ENCODE measurements at regions not wholly inside any gene's neighbourhood (a gene's known extent, or its start where the extent isn't known, plus 50 kb on each side); places are given as distances from the start of the nearest gene placed in this dataset.

- Histone ChIP-seq H3K4me3 (ENCODE audit: low read depth, low read length) (no peak overlapping the region), H3K36me3 (ENCODE audit: control insufficient read depth, insufficient read depth, low read length) (no peaks in the 10 kb centered on the region), H3K27me3 (ENCODE audit: control insufficient read depth, insufficient read depth, low read length) (no peaks in the 10 kb centered on the region)
- no peak for TF ChIP-seq CTCF (IDR thresholded peaks at IDR 0.05; ENCODE audit: insufficient read depth, low read length, severe bottlenecking)
- FAIRE-seq: no peak
- DNase-seq (ENCODE audit: low read depth): no peak
Observed at GRCh38 chr3:148604270-148605085, 93.2 kb upstream of the AGTR1 start.

- DNase-seq (ENCODE audit: low read depth) (no peak), FAIRE-seq (no peak)
- TF ChIP-seq CTCF (IDR thresholded peaks at IDR 0.05; ENCODE audit: insufficient read depth, low read length, severe bottlenecking): no peak
- H3K36me3 ChIP-seq (ENCODE audit: control insufficient read depth, insufficient read depth, low read length): no peaks in the 10 kb centered on the region
- H3K4me3 ChIP-seq (ENCODE audit: low read depth, low read length): no peak overlapping the region
- H3K27me3 ChIP-seq (ENCODE audit: control insufficient read depth, insufficient read depth, low read length): no peaks in the 10 kb centered on the region
Observed at GRCh38 chr3:148605521-148605920, 92.2 kb upstream of the AGTR1 start.

- H3K4me3 ChIP-seq (ENCODE audit: low read depth, low read length): no peak overlapping the region
- no peaks in the 10 kb centered on the region for H3K36me3 ChIP-seq (ENCODE audit: control insufficient read depth, insufficient read depth, low read length)
- H3K27me3 ChIP-seq (ENCODE audit: control insufficient read depth, insufficient read depth, low read length): no peaks in the 10 kb centered on the region
- TF ChIP-seq CTCF (IDR thresholded peaks at IDR 0.05; ENCODE audit: insufficient read depth, low read length, severe bottlenecking): no peak
- no peak for DNase-seq (ENCODE audit: low read depth)
- no peak for FAIRE-seq
Observed at GRCh38 chr3:148606979-148607378, 90.7 kb upstream of the AGTR1 start.

- TF ChIP-seq CTCF (IDR thresholded peaks at IDR 0.05; ENCODE audit: insufficient read depth, low read length, severe bottlenecking): no peak
- FAIRE-seq: no peak
- no peaks in the 10 kb centered on the region for H3K36me3 ChIP-seq (ENCODE audit: control insufficient read depth, insufficient read depth, low read length)
- H3K27me3 ChIP-seq (ENCODE audit: control insufficient read depth, insufficient read depth, low read length): no peaks in the 10 kb centered on the region
- no peak overlapping the region for H3K4me3 ChIP-seq (ENCODE audit: low read depth, low read length)
- DNase-seq (ENCODE audit: low read depth): no peak
Observed at GRCh38 chr3:148607491-148607890, 90.2 kb upstream of the AGTR1 start.

- Histone ChIP-seq H3K36me3 (ENCODE audit: control insufficient read depth, insufficient read depth, low read length) (no peaks in the 10 kb centered on the region), H3K27me3 (ENCODE audit: control insufficient read depth, insufficient read depth, low read length) (no peaks in the 10 kb centered on the region), H3K4me3 (ENCODE audit: low read depth, low read length) (no peak overlapping the region)
- FAIRE-seq: no peak
- no peak for TF ChIP-seq CTCF (IDR thresholded peaks at IDR 0.05; ENCODE audit: insufficient read depth, low read length, severe bottlenecking)
- DNase-seq (ENCODE audit: low read depth): no peak
Observed at GRCh38 chr3:148612278-148612677, 85.4 kb upstream of the AGTR1 start.

GRCh38 chr3:148615382-148615781, 82.3 kb upstream of the AGTR1 start:
- no peak for DNase-seq (ENCODE audit: low read depth)
- TF ChIP-seq CTCF (IDR thresholded peaks at IDR 0.05; ENCODE audit: insufficient read depth, low read length, severe bottlenecking): no peak
- FAIRE-seq: no peak
- Histone ChIP-seq H3K27me3 (ENCODE audit: control insufficient read depth, insufficient read depth, low read length) (no peaks in the 10 kb centered on the region), H3K4me3 (ENCODE audit: low read depth, low read length) (no peak overlapping the region), H3K36me3 (ENCODE audit: control insufficient read depth, insufficient read depth, low read length) (no peaks in the 10 kb centered on the region)
